Adrenal gland (tissue), 5 donors: ENCODE measurements at regions not wholly inside any gene's neighbourhood (a gene's known extent, or its start where the extent isn't known, plus 50 kb on each side); places are given as distances from the start of the nearest gene placed in this dataset.

Source experiments
- CTCF ChIP-seq, 6 experiments: fragments of 450-650 bp in 4 of 6; fragments of 200-600 bp in 2 of 6; sonication (generic) in 1 of 6; IDR thresholded peaks; 1 replicate in 5 of 6; 2 replicates in 1 of 6; pipeline versions ENCODE4 v1.5.1 to v1.8.0; 2016 to 2021; ENCODE audit warnings: antibody characterized with exemption in 6 of 6, mild to moderate bottlenecking in 2 of 6, moderate library complexity in 1 of 6
- POLR2A ChIP-seq, 2 donors: fragments of 450-650 bp; IDR thresholded peaks; one replicate each; pipeline ENCODE4 v1.6.1; 2017; ENCODE audit warnings: antibody characterized with exemption in 2 of 2, mild to moderate bottlenecking in 2 of 2, moderate library complexity in 1 of 2
- donor health status: DM: no; HTN: no; CAD: no.

- TF ChIP-seq POLR2A (IDR thresholded peaks at IDR 0.05) (no peak), CTCF (IDR thresholded peaks at IDR 0.05) (no peak)
These were observed 326.8 kb downstream of the OSR1 start for GRCh38 chr2:19031642-19032041.
